Caco-2 (cell line): ENCODE measurements at regions not wholly inside any gene's neighbourhood (a gene's known extent, or its start where the extent isn't known, plus 50 kb on each side); places are given as distances from the start of the nearest gene placed in this dataset.

ENCODE experiments used
- BruUV-seq: library from RNA; stranded (reverse); fragments of 400-500 nt; replicated peaks from 2 replicates; lab custom pipeline; 2021; lab: Mats Ljungman, UMichigan
- CTCF ChIA-PET: fragments of 300-600 bp; sonication (Branson Sonifier 250); formaldehyde crosslinking; loops from one replicate; lab custom pipeline; 2022; ENCODE audit warnings: antibody characterized with exemption; lab: Charles Lee
- POLR2A ChIA-PET: fragments of 300-600 bp; sonication (Branson Sonifier 250); formaldehyde crosslinking; loops from one replicate; lab custom pipeline; 2022; ENCODE audit warnings: antibody characterized with exemption; lab: Charles Lee
- DNase-seq, 2 experiments: peaks; one replicate each; pipeline versions ENCODE4 v3.0.0 to v3.0.0-alpha.2; 2020 to 2022
- H3K27me3 ChIP-seq: replicated peaks from 2 replicates; pipeline ENCODE4 v1.6.0; 2011; ENCODE audit warnings: low read length; ENCODE audit not compliant: control insufficient read depth, insufficient read depth
- H3K36me3 ChIP-seq: 2 replicates; pipeline ENCODE4 v1.5.1; 2011; ENCODE audit warnings: low read length; ENCODE audit not compliant: control insufficient read depth, insufficient read depth
- H3K4me1 ChIP-seq: fragments of 250-450 bp; sonication (Bioruptor Pico); 2 replicates; pipeline ENCODE4 v1.5.1; 2020; ENCODE audit warnings: mild to moderate bottlenecking
- H3K4me3 ChIP-seq: 2 replicates; pipeline ENCODE4 v1.5.1; 2011; ENCODE audit warnings: low read depth, mild to moderate bottlenecking, control low read depth, low read length
- H3K9me3 ChIP-seq: fragments of 250-450 bp; sonication (Bioruptor Pico); 2 replicates; pipeline ENCODE4 v1.5.1; 2020; ENCODE audit warnings: mild to moderate bottlenecking, moderate library complexity
- H3K27ac Mint-ChIP-seq: one replicate; pipeline ENCODE4 v1.8.0; 2022; ENCODE audit warnings: mixed read lengths; ENCODE audit not compliant: unreplicated experiment
- H3K27me3 Mint-ChIP-seq: one replicate; pipeline ENCODE4 v1.8.0; 2022; ENCODE audit warnings: mixed read lengths; ENCODE audit not compliant: insufficient read depth, unreplicated experiment
- H3K36me3 Mint-ChIP-seq: one replicate; pipeline ENCODE4 v1.8.0; 2022; ENCODE audit warnings: mild to moderate bottlenecking, mixed read lengths; ENCODE audit not compliant: insufficient read depth, unreplicated experiment
- H3K4me1 Mint-ChIP-seq: one replicate; pipeline ENCODE4 v1.8.0; 2022; ENCODE audit warnings: low read depth, mixed read lengths; ENCODE audit not compliant: unreplicated experiment
- H3K4me3 Mint-ChIP-seq: one replicate; pipeline ENCODE4 v1.8.0; 2022; ENCODE audit warnings: mild to moderate bottlenecking, moderate library complexity, mixed read lengths; ENCODE audit not compliant: unreplicated experiment
- H3K9me3 Mint-ChIP-seq: one replicate; pipeline ENCODE4 v1.8.0; 2022; ENCODE audit warnings: mixed read lengths; ENCODE audit not compliant: unreplicated experiment
- intact Hi-C: fragments of 100-400 bp; cut with micrococcal nuclease; formaldehyde crosslinking; loops from one replicate; pipeline ENCODE4 v1.10.0; 2022; ENCODE audit not compliant: unreplicated experiment
- TF ChIP-seq, protein P1 (sequence below), 2 experiments: fragments of 200-600 bp in 1 of 2; IDR thresholded peaks; 1 replicate in 1 of 2; 2 replicates in 1 of 2; pipeline versions ENCODE4 v1.5.1 to v1.8.0; 2011 to 2022; ENCODE audit warnings: antibody characterized with exemption in 1 of 2, control low read depth in 1 of 2, inconsistent platforms in 1 of 2, low read depth in 1 of 2, low read length in 1 of 2, mild to moderate bottlenecking in 1 of 2, moderate library complexity in 1 of 2; ENCODE audit not compliant: insufficient read depth in 1 of 2, severe bottlenecking in 1 of 2, unreplicated experiment in 1 of 2

DNA sequence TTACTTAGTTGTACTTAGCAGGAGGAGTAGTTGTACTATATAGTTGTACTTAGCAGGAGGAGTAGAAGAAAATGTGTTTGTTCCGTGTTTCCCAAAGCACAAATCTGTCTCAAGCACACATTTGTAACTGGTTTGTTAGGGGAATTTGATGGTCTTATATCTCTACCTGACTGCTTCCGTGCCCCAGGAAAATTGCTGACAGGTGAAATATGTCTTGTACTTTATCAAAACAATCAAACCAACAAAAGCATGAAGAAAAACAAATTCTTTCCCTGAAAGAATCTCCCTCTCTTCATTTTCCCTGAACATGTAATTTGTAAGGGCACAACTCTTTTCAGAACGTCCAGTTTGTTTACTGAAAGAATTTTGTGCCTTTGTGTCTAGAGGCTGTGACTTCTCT, 106.6 kb upstream of the RGS17 start:
- no peak for DNase-seq
- Histone ChIP-seq H3K27me3 (no peaks in the 10 kb centered on the region), H3K36me3 (no peaks in the 10 kb centered on the region), H3K4me1 (no peaks in the 10 kb centered on the region), H3K4me3 (no peak overlapping the region), H3K9me3 (no peaks in the 10 kb centered on the region)
- H3K36me3 Mint-ChIP-seq = no peaks in the 10 kb centered on the region
- ChIA-PET CTCF (no interaction called here), POLR2A (no interaction called here)
- BruUV-seq = no TSS peak
- peaks cover 11% of the 10 kb centered on the region for H3K27me3 Mint-ChIP-seq
- intact Hi-C loops = no loop called here
- H3K27ac Mint-ChIP-seq = no peak overlapping the region
- H3K4me1 Mint-ChIP-seq = no peaks in the 10 kb centered on the region
- TF ChIP-seq, protein P1, sequence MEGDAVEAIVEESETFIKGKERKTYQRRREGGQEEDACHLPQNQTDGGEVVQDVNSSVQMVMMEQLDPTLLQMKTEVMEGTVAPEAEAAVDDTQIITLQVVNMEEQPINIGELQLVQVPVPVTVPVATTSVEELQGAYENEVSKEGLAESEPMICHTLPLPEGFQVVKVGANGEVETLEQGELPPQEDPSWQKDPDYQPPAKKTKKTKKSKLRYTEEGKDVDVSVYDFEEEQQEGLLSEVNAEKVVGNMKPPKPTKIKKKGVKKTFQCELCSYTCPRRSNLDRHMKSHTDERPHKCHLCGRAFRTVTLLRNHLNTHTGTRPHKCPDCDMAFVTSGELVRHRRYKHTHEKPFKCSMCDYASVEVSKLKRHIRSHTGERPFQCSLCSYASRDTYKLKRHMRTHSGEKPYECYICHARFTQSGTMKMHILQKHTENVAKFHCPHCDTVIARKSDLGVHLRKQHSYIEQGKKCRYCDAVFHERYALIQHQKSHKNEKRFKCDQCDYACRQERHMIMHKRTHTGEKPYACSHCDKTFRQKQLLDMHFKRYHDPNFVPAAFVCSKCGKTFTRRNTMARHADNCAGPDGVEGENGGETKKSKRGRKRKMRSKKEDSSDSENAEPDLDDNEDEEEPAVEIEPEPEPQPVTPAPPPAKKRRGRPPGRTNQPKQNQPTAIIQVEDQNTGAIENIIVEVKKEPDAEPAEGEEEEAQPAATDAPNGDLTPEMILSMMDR (IDR thresholded peaks at IDR 0.05; ENCODE audit: insufficient read depth in 1 of 2, low read depth in 1 of 2, low read length in 1 of 2, severe bottlenecking in 1 of 2, unreplicated experiment in 1 of 2) = no peak
- H3K9me3 Mint-ChIP-seq = no peaks in the 10 kb centered on the region
- no peak overlapping the region for H3K4me3 Mint-ChIP-seq

DNA sequence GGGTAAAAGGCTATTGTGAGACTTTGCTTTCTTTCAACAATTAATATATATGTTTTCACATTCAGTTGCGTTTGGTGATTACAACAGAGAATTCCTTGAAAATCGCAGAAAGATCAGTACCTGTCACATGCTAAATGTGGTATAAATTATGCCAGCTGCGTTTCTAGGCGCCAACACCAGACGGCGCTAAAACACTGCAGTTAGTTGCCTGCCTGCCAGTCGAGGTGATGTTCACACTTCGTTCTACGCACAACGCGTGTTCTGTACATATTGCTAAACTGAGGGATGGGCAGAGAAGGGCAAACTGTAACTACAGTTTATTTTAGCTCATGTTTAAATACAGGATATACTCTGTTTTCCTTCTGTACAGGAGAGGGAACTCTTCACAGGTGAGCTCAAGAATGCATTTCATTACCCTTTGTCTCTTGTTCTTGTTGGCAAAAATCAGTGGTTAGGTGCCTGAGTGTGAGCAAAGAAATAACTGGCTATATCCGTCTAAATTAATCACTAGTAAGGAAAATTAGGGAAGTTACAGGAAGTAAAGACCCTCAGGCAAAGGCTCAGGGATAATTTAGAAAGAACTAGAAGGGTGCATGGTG, 100.1 kb upstream of the RGS17 start:
- Histone ChIP-seq H3K36me3 (no peaks in the 10 kb centered on the region), H3K9me3 (no peaks in the 10 kb centered on the region), H3K4me1 (no peaks in the 10 kb centered on the region), H3K27me3 (no peaks in the 10 kb centered on the region), H3K4me3 (no peak overlapping the region)
- no peaks in the 10 kb centered on the region for H3K4me1 Mint-ChIP-seq
- CTCF ChIA-PET = no interaction called here
- peak; percentile 51 to 52 for DNase-seq
- no peak overlapping the region for H3K27ac Mint-ChIP-seq
- POLR2A ChIA-PET = no interaction called here
- TF ChIP-seq, protein P1 (IDR thresholded peaks at IDR 0.05; ENCODE audit: insufficient read depth in 1 of 2, low read depth in 1 of 2, low read length in 1 of 2, severe bottlenecking in 1 of 2, unreplicated experiment in 1 of 2) = peak; percentile 82 to 83
- intact Hi-C loops = loop anchor here (1.0 to 5.0 kb wide), 6 partner anchors 81 to 716 kb away; no protein-coding TSS in a partner anchor
- no peaks in the 10 kb centered on the region for H3K36me3 Mint-ChIP-seq
- no peaks in the 10 kb centered on the region for H3K9me3 Mint-ChIP-seq
- no TSS peak for BruUV-seq
- no peak overlapping the region for H3K4me3 Mint-ChIP-seq
- peaks cover 6% of the 10 kb centered on the region for H3K27me3 Mint-ChIP-seq

DNA sequence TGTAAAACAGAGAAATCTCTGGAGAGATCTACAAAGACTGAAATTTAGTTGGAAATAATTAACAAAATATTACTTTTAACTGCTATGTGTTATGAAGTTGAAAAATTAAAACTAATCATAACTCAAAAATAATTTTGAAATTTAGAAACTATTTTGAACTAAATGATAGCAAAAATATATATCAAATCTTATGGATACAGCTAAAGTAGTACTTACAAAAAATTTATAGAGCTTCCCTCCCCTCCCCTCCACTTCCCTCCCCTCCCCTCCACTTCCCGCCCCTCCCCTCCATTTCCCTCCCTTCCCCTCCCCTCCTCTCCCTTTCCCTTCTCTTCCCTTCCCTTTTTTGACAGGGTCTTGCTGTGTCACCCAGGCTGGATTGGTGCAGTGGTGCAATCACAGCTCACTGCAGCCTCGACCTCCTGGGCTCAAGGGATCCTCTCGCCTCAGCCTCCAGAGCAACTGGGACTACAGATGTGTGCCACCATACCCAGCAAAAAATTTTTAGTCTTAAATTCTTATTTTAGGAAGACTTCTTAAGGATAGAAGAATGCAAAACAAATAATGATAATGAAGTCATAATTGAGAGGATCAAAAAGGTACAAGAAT, 87.2 kb upstream of the RGS17 start:
- POLR2A ChIA-PET = no interaction called here

More for the DNA sequence above, 87.2 kb upstream of the RGS17 start:
- Mint-ChIP-seq H3K36me3 (no peaks in the 10 kb centered on the region), H3K9me3 (no peaks in the 10 kb centered on the region), H3K27me3 (peaks cover 7% of the 10 kb centered on the region), H3K4me3 (no peak overlapping the region), H3K27ac (no peak overlapping the region), H3K4me1 (no peaks in the 10 kb centered on the region)
- H3K27me3 ChIP-seq = no peaks in the 10 kb centered on the region
- no peaks in the 10 kb centered on the region for H3K4me1 ChIP-seq
- BruUV-seq = no TSS peak
- CTCF ChIA-PET = no interaction called here
- H3K36me3 ChIP-seq = no peaks in the 10 kb centered on the region
- no peak overlapping the region for H3K4me3 ChIP-seq
- intact Hi-C loops = no loop called here
- TF ChIP-seq, protein P1 (IDR thresholded peaks at IDR 0.05; ENCODE audit: insufficient read depth in 1 of 2, low read depth in 1 of 2, low read length in 1 of 2, severe bottlenecking in 1 of 2, unreplicated experiment in 1 of 2) = no peak
- DNase-seq = no peak
- H3K9me3 ChIP-seq = no peaks in the 10 kb centered on the region
